LNCaP clone FGC (cell line): ENCODE measurements at regions not wholly inside any gene's neighbourhood (a gene's known extent, or its start where the extent isn't known, plus 50 kb on each side); places are given as distances from the start of the nearest gene placed in this dataset.

Source experiments
- DNase-seq: peaks from one replicate; pipeline ENCODE4 v3.0.0-alpha.2; 2011; ENCODE audit warnings: low read depth
- H3K4me3 ChIP-seq: 2 replicates; pipeline ENCODE4 v1.5.1; 2011; ENCODE audit warnings: mild to moderate bottlenecking, low read depth, low read length, control low read depth
- CTCF ChIP-seq: IDR thresholded peaks from 2 replicates; pipeline ENCODE4 v1.5.1; 2012; ENCODE audit warnings: mild to moderate bottlenecking; ENCODE audit not compliant: control insufficient read depth, insufficient read depth; ENCODE audit errors: extremely low read depth

GRCh38 chr2:100718065-100718629 is 101.8 kb upstream of the NPAS2 start:
- H3K4me3 ChIP-seq: no peak overlapping the region
- no peak for TF ChIP-seq CTCF

GRCh38 chr2:100720445-100720844 is 99.5 kb upstream of the NPAS2 start:
- no peak for TF ChIP-seq CTCF
- H3K4me3 ChIP-seq: no peak overlapping the region
- no peak for DNase-seq

More at GRCh38 chr2:100718065-100718629, 101.8 kb upstream of the NPAS2 start:
- no peak for DNase-seq

GRCh38 chr2:100721693-100722092 is 98.2 kb upstream of the NPAS2 start:
- no peak overlapping the region for H3K4me3 ChIP-seq
- TF ChIP-seq CTCF: no peak
- DNase-seq: no peak

GRCh38 chr2:100722125-100722524 is 97.8 kb upstream of the NPAS2 start:
- no peak overlapping the region for H3K4me3 ChIP-seq
- no peak for TF ChIP-seq CTCF
- DNase-seq: no peak

- no peak overlapping the region for H3K4me3 ChIP-seq
- no peak for TF ChIP-seq CTCF
- no peak for DNase-seq
Measured at GRCh38 chr2:100726866-100727265, 93.1 kb upstream of the NPAS2 start.

GRCh38 chr2:100730290-100730868 is 89.6 kb upstream of the NPAS2 start:
- no peak for DNase-seq
- TF ChIP-seq CTCF: peak; percentile 65

GRCh38 chr2:100731535-100731981 is 88.4 kb upstream of the NPAS2 start:
- no peak for DNase-seq
- no peak overlapping the region for H3K4me3 ChIP-seq
- TF ChIP-seq CTCF: no peak

More at GRCh38 chr2:100730290-100730868, 89.6 kb upstream of the NPAS2 start:
- no peak overlapping the region for H3K4me3 ChIP-seq
